GM21447 (cell line): ENCODE measurements at regions not wholly inside any gene's neighbourhood (a gene's known extent, or its start where the extent isn't known, plus 50 kb on each side); places are given as distances from the start of the nearest gene placed in this dataset.
"Not testable (repeated sequence)": the region's sequence is repeated elsewhere in the genome, so short reads cannot be mapped to it uniquely, and the experiment has no call there.

Experiments used
- ATAC-seq: cut with Tn5 transposase; IDR thresholded peaks from one replicate; pipeline ENCODE4 v1.9.1; 2021; ENCODE audit not compliant: unreplicated experiment

DNA sequence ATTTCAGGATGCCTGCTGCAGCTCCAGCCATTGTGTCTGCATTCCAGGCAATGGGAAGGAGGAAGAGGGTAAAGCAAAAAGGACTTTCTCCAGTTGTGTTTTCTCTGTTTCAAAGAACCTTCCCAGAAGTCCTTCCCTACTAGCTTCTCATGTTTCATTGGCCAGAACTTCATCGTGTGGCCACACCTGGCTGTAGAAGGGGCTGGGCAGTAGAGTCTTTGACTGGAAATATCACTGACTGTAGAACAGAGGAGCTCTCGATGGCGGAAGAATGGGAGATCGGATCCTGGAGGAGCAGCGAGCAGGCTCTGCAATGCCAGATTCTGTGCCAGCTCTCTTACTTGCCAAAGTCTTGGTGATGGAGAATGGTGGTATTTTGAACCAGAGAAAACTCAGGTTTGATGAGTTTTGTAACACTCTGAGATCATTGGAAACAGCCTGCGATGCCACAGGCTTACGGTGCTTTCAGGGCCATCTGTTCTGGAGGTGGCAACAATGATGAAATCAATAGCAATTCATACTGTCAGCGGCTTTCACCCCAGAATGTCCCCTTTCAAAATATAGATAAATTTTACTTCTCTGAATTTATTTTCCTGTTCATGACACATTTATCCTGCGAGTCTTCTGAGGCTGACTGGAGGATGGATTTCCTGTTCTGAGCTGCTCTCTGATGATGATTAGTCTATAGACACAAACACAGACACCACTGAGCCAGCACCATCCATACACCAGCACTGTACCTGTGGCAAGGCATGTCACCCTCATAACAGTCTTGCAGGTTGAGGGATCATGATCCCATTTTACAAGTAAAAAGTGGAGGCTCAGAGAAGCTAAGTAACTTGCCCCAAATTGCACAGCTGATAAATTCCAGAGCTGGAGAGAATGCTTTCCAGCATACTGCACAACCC is 204.2 kb downstream of the EMX2 start:
- no peak for ATAC-seq

- ATAC-seq, result no peak
Measured at GRCh38 chr10:117747636-117748035, 205.1 kb downstream of the EMX2 start.

GRCh38 chr10:117748058-117748457 is 205.5 kb downstream of the EMX2 start:
- no peak for ATAC-seq

DNA sequence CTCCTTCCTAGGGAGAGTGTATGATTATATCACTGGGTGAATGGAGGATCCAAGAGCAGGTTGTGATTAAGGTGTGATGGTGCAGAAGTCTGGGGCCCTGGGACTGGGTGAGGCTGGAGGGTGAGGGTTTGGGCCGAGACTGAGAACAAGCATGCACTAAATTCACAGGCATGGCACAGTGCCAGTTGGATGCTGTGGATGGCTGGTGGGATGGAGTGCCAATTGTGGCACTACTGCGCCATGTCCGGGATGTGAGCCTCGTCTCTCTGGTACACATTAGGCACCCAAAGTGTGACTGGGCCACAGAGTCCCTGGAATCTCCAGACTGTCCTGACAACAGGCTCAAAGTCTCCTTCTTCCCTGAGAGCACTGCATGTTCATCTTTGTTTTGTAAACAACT is 208.1 kb downstream of the EMX2 start:
- no peak for ATAC-seq

DNA sequence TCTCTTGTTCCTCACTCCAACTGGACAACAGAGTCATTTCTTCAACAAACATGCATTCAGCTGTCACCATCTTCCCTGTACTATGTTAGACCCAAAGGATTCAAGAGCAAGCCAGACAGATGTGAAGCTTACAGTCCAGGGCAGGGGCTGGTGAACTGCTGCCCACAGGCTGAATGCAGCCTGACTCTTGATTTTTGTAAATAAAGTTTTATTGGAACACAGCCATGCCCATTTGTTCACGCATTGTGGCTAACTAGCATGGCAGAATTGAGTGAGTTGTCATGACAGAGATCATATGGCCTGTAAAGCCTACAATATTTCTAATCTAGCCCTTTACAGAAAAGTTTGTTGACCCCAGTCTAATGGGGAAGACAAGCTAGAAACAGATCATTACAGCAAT is 208.7 kb downstream of the EMX2 start:
- no peak for ATAC-seq

DNA sequence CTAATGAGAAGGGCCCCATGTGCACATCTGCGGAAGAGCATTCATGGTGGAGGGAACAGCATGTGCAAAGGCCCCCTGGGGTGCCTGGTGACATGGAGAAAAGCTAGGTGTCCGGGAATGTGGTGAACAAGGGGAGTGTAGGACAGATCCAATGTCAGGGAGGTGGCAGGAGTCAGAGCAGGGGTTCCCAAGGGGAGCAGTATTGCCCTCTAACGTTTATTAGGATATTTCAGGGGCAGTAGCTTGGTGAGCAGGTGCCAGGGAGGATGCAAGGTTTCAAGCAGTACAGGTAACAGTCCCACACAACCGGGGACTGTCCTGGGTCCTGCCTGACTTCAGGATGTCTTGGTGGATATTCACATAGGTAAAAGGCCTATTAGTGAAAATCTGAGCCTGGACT is 209.6 kb downstream of the EMX2 start:
- ATAC-seq, result no peak

- ATAC-seq, result no peak
Measured at GRCh38 chr10:117754770-117755658, 212.5 kb downstream of the EMX2 start.

GRCh38 chr10:117755659-117756014 is 213.1 kb downstream of the EMX2 start:
- ATAC-seq, result no peak

- no peak for ATAC-seq
Measured at GRCh38 chr10:117757086-117757720, 214.7 kb downstream of the EMX2 start.

- no peak for ATAC-seq
Measured at GRCh38 chr10:117759266-117759665, 216.7 kb downstream of the EMX2 start.

DNA sequence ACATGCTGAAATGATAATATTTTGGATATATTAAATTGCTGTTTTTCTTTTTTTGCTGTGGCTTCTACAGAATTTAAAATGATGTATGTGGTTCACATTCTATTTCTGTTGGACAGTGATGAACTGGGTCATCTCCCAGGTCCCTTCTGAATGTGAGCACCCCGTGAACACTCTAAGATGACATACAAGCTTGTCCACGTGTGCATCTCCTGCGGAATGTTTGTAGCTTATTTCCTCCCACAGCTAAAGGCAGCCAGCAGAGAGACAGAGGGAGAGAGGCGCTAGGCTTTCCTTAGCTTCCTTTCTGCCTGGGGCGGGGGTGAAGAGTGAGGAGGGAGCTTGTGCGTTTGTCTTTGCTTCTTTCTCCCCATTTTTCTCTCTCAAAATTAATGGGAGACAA is 219.1 kb downstream of the EMX2 start:
- no peak for ATAC-seq

DNA sequence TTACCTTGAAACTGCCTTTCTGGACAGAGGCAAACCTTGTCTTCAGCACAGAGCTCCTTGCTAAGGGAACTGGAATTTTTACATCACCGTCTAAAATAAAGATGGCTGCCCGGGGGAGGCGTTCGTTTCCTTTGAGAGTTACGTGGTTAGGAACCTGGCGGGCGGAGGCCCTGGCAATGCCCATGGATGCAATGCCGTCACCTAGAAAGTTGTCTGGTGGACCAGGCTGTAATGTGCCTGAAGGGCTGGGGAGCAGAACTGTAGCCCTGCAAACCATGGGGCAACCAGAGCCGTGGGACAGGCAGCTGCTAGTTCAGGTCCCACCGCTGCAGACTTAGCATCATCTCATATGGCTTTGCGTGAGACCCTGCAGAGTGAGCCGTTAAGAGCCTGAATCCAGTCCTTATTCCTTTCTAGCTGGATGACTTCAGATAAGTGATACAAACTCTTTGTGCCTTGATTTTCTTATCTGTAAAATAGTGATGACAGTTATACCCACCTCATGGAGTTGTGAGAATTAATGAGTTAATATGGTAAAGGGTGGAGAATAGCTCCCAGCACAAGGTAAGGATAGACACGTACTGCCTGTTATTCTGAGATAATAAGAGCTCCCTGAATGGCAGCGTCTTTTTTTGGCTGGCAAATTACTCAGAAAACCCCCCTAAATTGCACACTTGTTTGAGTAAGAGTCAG is 219.7 kb downstream of the EMX2 start:
- no peak for ATAC-seq

GRCh38 chr10:117762819-117763172 is 220.2 kb downstream of the EMX2 start:
- ATAC-seq, result no peak

- ATAC-seq, result no peak
Measured at GRCh38 chr10:117763528-117763927, 221.0 kb downstream of the EMX2 start.

DNA sequence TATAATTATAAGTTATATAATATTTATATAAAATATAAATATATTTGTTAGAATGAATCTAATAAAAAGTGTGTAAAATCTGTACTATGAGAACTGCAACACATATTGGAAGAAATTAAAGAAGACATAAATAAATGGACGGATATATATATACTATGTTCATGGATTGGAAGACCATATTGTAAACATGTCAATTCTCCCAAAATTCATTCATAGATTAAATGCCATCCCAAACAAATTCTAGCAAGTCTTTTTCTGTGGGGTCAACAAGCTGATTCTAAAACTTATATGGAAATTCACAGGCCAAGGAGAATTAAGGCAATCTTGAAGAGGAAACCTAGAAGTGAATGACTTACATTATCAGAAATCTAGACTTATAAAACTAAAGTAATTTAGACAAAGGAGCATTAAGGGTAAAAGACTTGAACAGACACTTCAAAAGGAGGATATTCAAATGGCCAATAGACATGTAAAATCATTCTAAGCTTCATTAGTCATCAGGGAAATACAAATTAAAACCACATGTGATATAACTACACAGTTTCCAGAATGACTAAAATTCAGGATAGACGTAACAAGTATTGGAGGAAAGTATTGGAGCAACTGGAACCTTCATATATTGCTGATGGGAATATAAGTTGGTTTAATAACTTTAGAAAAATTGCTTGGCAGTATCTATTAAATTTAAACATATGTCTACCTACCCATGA is 225.9 kb downstream of the EMX2 start:
- ATAC-seq, result no peak

DNA sequence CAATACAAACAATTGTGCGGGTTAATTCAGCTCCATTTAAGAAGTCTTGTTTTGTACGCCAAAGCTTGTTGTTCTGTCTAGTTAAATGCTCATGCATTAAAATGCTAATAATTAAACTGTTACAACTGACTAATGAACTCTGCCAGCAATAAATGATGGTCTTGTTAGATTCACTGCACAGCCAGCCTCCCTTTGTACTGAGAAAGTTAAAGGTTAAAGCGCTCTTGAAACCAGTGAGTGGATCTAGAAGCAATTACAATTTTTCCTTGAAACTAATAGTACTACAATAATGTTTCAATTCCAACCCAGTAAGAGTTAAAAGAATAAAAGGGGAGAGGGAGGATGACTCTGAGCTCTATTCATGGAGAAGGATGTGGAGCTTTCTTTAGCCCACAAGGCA is 233.0 kb downstream of the EMX2 start:
- no peak for ATAC-seq

DNA sequence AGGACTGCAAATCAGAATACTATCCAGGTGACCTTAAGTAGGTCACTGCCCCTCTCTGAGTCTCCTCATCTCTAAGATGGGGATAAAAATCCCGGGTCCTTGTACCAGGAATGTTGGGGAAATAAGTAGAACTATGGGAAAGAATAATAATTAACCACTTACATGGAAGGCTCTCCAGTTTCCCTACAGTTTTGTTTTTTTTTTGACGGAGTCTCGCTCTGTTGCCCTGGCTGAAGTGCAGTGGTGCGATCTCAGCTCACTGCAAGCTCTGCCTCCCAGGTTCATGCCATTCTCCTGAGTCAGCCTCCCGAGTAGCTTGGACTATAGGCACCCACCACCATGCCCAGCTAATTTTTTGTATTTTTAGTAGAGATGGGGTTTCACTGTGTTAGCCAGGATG is 234.7 kb downstream of the EMX2 start:
- not testable (repeated sequence) for ATAC-seq

GRCh38 chr10:117778241-117778640 is 235.7 kb downstream of the EMX2 start:
- ATAC-seq, result no peak

DNA sequence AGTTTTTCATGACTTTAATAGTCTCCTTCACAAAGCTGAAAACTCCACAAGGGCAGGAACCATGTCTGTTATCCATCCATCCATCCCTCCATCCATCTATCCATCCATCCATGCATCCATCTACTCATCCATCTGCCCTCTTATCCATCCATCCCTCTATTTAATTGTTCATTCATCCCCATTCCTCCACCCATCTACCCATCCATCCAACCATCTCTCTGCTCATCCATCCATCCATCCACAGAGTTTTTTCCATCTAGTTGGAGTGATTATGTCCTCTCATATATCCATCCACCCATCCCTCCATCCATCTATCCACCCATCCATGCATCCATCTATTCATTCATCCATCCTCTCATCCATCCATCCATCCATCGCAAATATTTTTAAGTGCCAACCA is 237.9 kb downstream of the EMX2 start:
- ATAC-seq, result no peak

- ATAC-seq, result no peak
Measured at GRCh38 chr10:117781216-117781831, 238.8 kb downstream of the EMX2 start.
